Nephron (organoid): ENCODE measurements at regions not wholly inside any gene's neighbourhood (a gene's known extent, or its start where the extent isn't known, plus 50 kb on each side); places are given as distances from the start of the nearest gene placed in this dataset.

Experiments used
- H3K27ac Mint-ChIP-seq, 3 experiments: 2 replicates each; pipeline ENCODE4 v1.8.0; 2020; ENCODE audit warnings: mixed read lengths in 3 of 3, mild to moderate bottlenecking in 2 of 3, moderate library complexity in 1 of 3
- H3K27me3 Mint-ChIP-seq: 2 replicates; pipeline ENCODE4 v1.8.0; 2021; ENCODE audit warnings: low read depth, mild to moderate bottlenecking, moderate library complexity, mixed read lengths
- H3K36me3 Mint-ChIP-seq: 2 replicates; pipeline ENCODE4 v1.8.0; 2020; ENCODE audit warnings: low read depth, mixed read lengths
- H3K4me1 Mint-ChIP-seq: 2 replicates; pipeline ENCODE4 v1.8.0; 2020; ENCODE audit warnings: mixed read lengths
- H3K4me3 Mint-ChIP-seq, 3 experiments: 2 replicates each; pipeline ENCODE4 v1.8.0; 2020; ENCODE audit warnings: mild to moderate bottlenecking in 3 of 3, mixed read lengths in 3 of 3, moderate library complexity in 2 of 3
- H3K9me3 Mint-ChIP-seq: 2 replicates; pipeline ENCODE4 v1.8.0; 2020; ENCODE audit warnings: mixed read lengths
- TF ChIP-seq, protein P1 (sequence below), 3 experiments: fragments of 200-600 bp; sonication (generic); IDR thresholded peaks; one replicate each; pipeline ENCODE4 v1.5.0; 2021; ENCODE audit warnings: antibody characterized with exemption in 3 of 3; ENCODE audit not compliant: unreplicated experiment in 3 of 3

DNA sequence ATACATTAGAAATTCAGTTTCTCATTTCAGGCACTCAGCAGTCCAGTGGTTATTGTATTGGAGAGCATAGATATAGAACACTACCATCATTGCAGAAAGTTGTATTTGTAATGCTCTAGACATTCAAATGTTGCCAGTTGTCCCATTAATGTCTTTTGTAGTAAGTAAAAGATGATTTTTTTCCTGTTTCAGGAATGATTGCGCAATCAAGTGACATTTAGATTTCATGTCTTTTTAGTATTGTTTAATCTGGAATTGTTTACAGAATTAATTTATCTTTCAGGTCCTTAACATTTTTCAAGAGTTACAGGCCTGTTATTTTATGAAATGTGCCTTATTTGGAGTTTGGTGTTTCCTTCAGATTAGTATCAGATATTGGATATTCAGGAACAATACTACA is 134.7 kb downstream of the MSTN start:
- Mint-ChIP-seq H3K4me3 (no peak overlapping the region), H3K27me3 (no peaks in the 10 kb centered on the region), H3K9me3 (peaks cover 2% of the 10 kb centered on the region), H3K36me3 (no peaks in the 10 kb centered on the region), H3K27ac (no peak overlapping the region), H3K4me1 (no peaks in the 10 kb centered on the region)
- TF ChIP-seq, protein P1, sequence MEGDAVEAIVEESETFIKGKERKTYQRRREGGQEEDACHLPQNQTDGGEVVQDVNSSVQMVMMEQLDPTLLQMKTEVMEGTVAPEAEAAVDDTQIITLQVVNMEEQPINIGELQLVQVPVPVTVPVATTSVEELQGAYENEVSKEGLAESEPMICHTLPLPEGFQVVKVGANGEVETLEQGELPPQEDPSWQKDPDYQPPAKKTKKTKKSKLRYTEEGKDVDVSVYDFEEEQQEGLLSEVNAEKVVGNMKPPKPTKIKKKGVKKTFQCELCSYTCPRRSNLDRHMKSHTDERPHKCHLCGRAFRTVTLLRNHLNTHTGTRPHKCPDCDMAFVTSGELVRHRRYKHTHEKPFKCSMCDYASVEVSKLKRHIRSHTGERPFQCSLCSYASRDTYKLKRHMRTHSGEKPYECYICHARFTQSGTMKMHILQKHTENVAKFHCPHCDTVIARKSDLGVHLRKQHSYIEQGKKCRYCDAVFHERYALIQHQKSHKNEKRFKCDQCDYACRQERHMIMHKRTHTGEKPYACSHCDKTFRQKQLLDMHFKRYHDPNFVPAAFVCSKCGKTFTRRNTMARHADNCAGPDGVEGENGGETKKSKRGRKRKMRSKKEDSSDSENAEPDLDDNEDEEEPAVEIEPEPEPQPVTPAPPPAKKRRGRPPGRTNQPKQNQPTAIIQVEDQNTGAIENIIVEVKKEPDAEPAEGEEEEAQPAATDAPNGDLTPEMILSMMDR (IDR thresholded peaks at IDR 0.05; ENCODE audit: unreplicated experiment in 3 of 3): no peak
